ENCODE measurements at regions not wholly inside any gene's neighbourhood (a gene's known extent, or its start where the extent isn't known, plus 50 kb on each side); places are given as distances from the start of the nearest gene placed in this dataset.

DNA sequence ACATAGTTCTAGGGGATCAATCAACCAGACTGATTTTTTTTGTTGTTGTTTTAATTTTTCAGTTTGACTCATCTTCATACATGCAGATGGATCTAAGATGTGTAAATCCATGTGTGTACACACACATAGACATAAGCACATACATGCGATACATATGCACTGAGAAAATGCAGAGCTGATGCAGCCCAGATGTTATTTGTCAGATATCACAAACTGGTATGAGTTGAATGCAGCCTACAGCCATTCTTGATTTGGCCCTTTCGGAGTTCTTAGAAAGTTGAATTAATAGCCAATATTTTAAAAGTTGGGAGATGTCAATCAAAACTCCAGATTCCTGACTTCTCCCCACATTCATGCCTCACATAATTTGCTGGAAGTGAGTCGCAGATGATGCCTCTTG lies 180.4 kb downstream of the SPATA18 start:
- no peaks in the 10 kb centered on the region for H3K36me3 ChIP-seq (ENCODE audit: control insufficient read depth in 1 of 2, insufficient read depth in 2 of 2, low read length in 2 of 2)
- H3K9me3 ChIP-seq (ENCODE audit: control insufficient read depth in 1 of 2, insufficient read depth in 1 of 2, low read depth in 1 of 2, low read length in 2 of 2): no peaks in the 10 kb centered on the region
- H3K9ac ChIP-seq (ENCODE audit: low read length): no peak overlapping the region
- TF ChIP-seq SRF (IDR thresholded peaks at IDR 0.05; ENCODE audit: low read depth): no peak
- TF ChIP-seq FOSL1 (IDR thresholded peaks at IDR 0.05; ENCODE audit: low read depth): no peak
- no peak for TF ChIP-seq RAD21 (IDR thresholded peaks at IDR 0.05; ENCODE audit: low read depth)
- TF ChIP-seq POLR2AphosphoS5 (IDR thresholded peaks at IDR 0.05; ENCODE audit: low read depth, low read length): no peak
- no peak for TF ChIP-seq CEBPB (IDR thresholded peaks at IDR 0.05; ENCODE audit: low read depth)
- no peak for TF ChIP-seq ZFX (IDR thresholded peaks at IDR 0.05)
- no peak for TF ChIP-seq EZH2phosphoT487 (IDR thresholded peaks at IDR 0.05; ENCODE audit: borderline replicate concordance)
- no peak for TF ChIP-seq EZH2 (IDR thresholded peaks at IDR 0.05)
- no peak for TF ChIP-seq SP1 (IDR thresholded peaks at IDR 0.05; ENCODE audit: low read depth)
- TF ChIP-seq, protein P1, sequence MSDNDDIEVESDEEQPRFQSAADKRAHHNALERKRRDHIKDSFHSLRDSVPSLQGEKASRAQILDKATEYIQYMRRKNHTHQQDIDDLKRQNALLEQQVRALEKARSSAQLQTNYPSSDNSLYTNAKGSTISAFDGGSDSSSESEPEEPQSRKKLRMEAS (IDR thresholded peaks at IDR 0.05): no peak
- TF ChIP-seq EGR1 (IDR thresholded peaks at IDR 0.05; ENCODE audit: low read depth): no peak
- TF ChIP-seq, protein P2, sequence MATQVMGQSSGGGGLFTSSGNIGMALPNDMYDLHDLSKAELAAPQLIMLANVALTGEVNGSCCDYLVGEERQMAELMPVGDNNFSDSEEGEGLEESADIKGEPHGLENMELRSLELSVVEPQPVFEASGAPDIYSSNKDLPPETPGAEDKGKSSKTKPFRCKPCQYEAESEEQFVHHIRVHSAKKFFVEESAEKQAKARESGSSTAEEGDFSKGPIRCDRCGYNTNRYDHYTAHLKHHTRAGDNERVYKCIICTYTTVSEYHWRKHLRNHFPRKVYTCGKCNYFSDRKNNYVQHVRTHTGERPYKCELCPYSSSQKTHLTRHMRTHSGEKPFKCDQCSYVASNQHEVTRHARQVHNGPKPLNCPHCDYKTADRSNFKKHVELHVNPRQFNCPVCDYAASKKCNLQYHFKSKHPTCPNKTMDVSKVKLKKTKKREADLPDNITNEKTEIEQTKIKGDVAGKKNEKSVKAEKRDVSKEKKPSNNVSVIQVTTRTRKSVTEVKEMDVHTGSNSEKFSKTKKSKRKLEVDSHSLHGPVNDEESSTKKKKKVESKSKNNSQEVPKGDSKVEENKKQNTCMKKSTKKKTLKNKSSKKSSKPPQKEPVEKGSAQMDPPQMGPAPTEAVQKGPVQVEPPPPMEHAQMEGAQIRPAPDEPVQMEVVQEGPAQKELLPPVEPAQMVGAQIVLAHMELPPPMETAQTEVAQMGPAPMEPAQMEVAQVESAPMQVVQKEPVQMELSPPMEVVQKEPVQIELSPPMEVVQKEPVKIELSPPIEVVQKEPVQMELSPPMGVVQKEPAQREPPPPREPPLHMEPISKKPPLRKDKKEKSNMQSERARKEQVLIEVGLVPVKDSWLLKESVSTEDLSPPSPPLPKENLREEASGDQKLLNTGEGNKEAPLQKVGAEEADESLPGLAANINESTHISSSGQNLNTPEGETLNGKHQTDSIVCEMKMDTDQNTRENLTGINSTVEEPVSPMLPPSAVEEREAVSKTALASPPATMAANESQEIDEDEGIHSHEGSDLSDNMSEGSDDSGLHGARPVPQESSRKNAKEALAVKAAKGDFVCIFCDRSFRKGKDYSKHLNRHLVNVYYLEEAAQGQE (IDR thresholded peaks at IDR 0.05; ENCODE audit: low read depth): no peak
- no peak for TF ChIP-seq YY1 (IDR thresholded peaks at IDR 0.05; ENCODE audit: extremely low read depth, insufficient replicate concordance, low read depth, low read length)
- TF ChIP-seq, protein P3, sequence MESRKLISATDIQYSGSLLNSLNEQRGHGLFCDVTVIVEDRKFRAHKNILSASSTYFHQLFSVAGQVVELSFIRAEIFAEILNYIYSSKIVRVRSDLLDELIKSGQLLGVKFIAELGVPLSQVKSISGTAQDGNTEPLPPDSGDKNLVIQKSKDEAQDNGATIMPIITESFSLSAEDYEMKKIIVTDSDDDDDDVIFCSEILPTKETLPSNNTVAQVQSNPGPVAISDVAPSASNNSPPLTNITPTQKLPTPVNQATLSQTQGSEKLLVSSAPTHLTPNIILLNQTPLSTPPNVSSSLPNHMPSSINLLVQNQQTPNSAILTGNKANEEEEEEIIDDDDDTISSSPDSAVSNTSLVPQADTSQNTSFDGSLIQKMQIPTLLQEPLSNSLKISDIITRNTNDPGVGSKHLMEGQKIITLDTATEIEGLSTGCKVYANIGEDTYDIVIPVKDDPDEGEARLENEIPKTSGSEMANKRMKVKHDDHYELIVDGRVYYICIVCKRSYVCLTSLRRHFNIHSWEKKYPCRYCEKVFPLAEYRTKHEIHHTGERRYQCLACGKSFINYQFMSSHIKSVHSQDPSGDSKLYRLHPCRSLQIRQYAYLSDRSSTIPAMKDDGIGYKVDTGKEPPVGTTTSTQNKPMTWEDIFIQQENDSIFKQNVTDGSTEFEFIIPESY (IDR thresholded peaks at IDR 0.05; ENCODE audit: extremely low read depth, insufficient replicate concordance, low read length): no peak
- TF ChIP-seq ELF1 (IDR thresholded peaks at IDR 0.05; ENCODE audit: borderline replicate concordance, low read depth): no peak
- no peak for TF ChIP-seq CBX3 (IDR thresholded peaks at IDR 0.05; ENCODE audit: low read depth)
- TF ChIP-seq, protein P4, sequence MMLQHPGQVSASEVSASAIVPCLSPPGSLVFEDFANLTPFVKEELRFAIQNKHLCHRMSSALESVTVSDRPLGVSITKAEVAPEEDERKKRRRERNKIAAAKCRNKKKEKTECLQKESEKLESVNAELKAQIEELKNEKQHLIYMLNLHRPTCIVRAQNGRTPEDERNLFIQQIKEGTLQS (IDR thresholded peaks at IDR 0.05): no peak
- TF ChIP-seq TCF7L2 (IDR thresholded peaks at IDR 0.05; ENCODE audit: borderline replicate concordance, extremely low read depth, insufficient read depth, insufficient read length): no peak
- TF ChIP-seq JUND (IDR thresholded peaks at IDR 0.05): no peak
- RAD21 ChIA-PET (ENCODE audit: low non-redundant PET in 1 of 2, low total read pairs in 2 of 2, uncharacterized antibody in 2 of 2, unreplicated experiment in 2 of 2): no interaction called here
- POLR2A ChIA-PET: no interaction called here
- no peak overlapping the region for H3K27ac ChIP-seq (ENCODE audit: low read depth, low read length)
- H3K79me2 ChIP-seq (ENCODE audit: insufficient read depth, low read length): no peaks in the 10 kb centered on the region
- intact Hi-C loops (cut with micrococcal nuclease): loop anchor here (5.0 kb wide), 1 partner anchor 141 kb away; no protein-coding TSS in a partner anchor
- no peaks in the 10 kb centered on the region for H3K9me2 ChIP-seq (ENCODE audit: insufficient read depth)
- DNase-seq (ENCODE audit: low read depth, low spot score) (no peak), ATAC-seq (no peak)
- H3K4me2 ChIP-seq (ENCODE audit: low read length): no peak overlapping the region
- no peak overlapping the region for H3K4me3 ChIP-seq (replicated peaks in 1 of 2; ENCODE audit: low read depth in 1 of 2, low read length in 2 of 2)
- no peaks in the 10 kb centered on the region for H4K20me1 ChIP-seq (ENCODE audit: insufficient read depth)
- peaks cover 23% of the 10 kb centered on the region for H3K27me3 ChIP-seq (ENCODE audit: insufficient read depth, low read length)
- H3K4me1 ChIP-seq (ENCODE audit: control insufficient read depth in 1 of 2, insufficient read depth in 2 of 2, low read length in 2 of 2): peaks cover 0 to 2% of the 10 kb centered on the region in 2 experiments; a peak in 1 of 4 replicates
- BruUV-seq (replicated peaks): no TSS peak
- CTCF ChIA-PET: no interaction called here
- H2AFZ ChIP-seq (ENCODE audit: low read depth, low read length, poor library complexity, severe bottlenecking): no peak overlapping the region
